WTC11 (cell line): ENCODE measurements at regions not wholly inside any gene's neighbourhood (a gene's known extent, or its start where the extent isn't known, plus 50 kb on each side); places are given as distances from the start of the nearest gene placed in this dataset.

Source experiments
- ATAC-seq: fragments of 200-7000 bp; cut with Tn5 transposase; 2 replicates; pipeline ENCODE4 v1.10.0; 2021; ENCODE audit warnings: mild to moderate bottlenecking, moderate library complexity
- CTCF ChIA-PET: fragments of 300-600 bp; sonication (Branson Sonifier 250); formaldehyde crosslinking; loops from one replicate; lab custom pipeline; 2021; ENCODE audit warnings: antibody characterized with exemption; lab: Charles Lee
- POLR2A ChIA-PET: fragments of 350-600 bp; sonication (Branson Sonifier 250); formaldehyde crosslinking; loops from one replicate; lab custom pipeline; 2021; ENCODE audit warnings: antibody characterized with exemption; lab: Charles Lee
- DNase-seq: peaks from one replicate; pipeline ENCODE4 v3.0.0; 2021; ENCODE audit warnings: low spot score
- H3K27ac Mint-ChIP-seq: 2 replicates; pipeline ENCODE4 v1.8.0; 2021; ENCODE audit warnings: mixed read lengths
- H3K27me3 Mint-ChIP-seq: 2 replicates; pipeline ENCODE4 v1.8.0; 2021; ENCODE audit warnings: low read depth, mild to moderate bottlenecking, moderate library complexity, mixed read lengths
- H3K36me3 Mint-ChIP-seq: 2 replicates; pipeline ENCODE4 v1.8.0; 2021; ENCODE audit warnings: mixed read lengths
- H3K4me1 Mint-ChIP-seq: 2 replicates; pipeline ENCODE4 v1.8.0; 2022; ENCODE audit warnings: mixed read lengths
- H3K4me3 Mint-ChIP-seq: 2 replicates; pipeline ENCODE4 v1.8.0; 2021; ENCODE audit warnings: mild to moderate bottlenecking, moderate library complexity, mixed read lengths
- H3K9me3 Mint-ChIP-seq: 2 replicates; pipeline ENCODE4 v1.8.0; 2021; ENCODE audit warnings: mixed read lengths
- ATF1 ChIP-seq: sonication (generic); formaldehyde crosslinking; IDR thresholded peaks from 2 replicates; pipeline ENCODE4 v1.8.1; 2023; ENCODE audit warnings: mild to moderate bottlenecking, moderate library complexity, missing genetic modification reagents
- CREB1 ChIP-seq: sonication (generic); formaldehyde crosslinking; IDR thresholded peaks from 2 replicates; pipeline ENCODE4 v1.8.0; 2023; ENCODE audit warnings: mild to moderate bottlenecking, missing genetic modification reagents
- ESRRA ChIP-seq: sonication (generic); formaldehyde crosslinking; IDR thresholded peaks from 2 replicates; pipeline ENCODE4 v1.8.1; 2022; ENCODE audit warnings: mild to moderate bottlenecking, missing genetic modification reagents, borderline replicate concordance
- ETV6 ChIP-seq: sonication (generic); formaldehyde crosslinking; IDR thresholded peaks from 2 replicates; pipeline ENCODE4 v1.8.1; 2022; ENCODE audit warnings: mild to moderate bottlenecking, missing genetic modification reagents
- MXD4 ChIP-seq: fragments of 250-450 bp; sonication (Bioruptor Pico); IDR thresholded peaks from 2 replicates; pipeline ENCODE4 v1.8.0; 2021; ENCODE audit warnings: mild to moderate bottlenecking, moderate library complexity, borderline replicate concordance
- NFATC4 ChIP-seq: fragments of 250-450 bp; sonication (Bioruptor Pico); IDR thresholded peaks from 2 replicates; pipeline ENCODE4 v1.9.0; 2021; ENCODE audit warnings: mild to moderate bottlenecking
- NR2C2 ChIP-seq: sonication (generic); formaldehyde crosslinking; IDR thresholded peaks from 2 replicates; pipeline ENCODE4 v1.8.0; 2022; ENCODE audit warnings: mild to moderate bottlenecking, missing genetic modification reagents
- OVOL2 ChIP-seq: fragments of 250-450 bp; sonication (Bioruptor Pico); IDR thresholded peaks from 2 replicates; pipeline ENCODE4 v1.9.0; 2021; ENCODE audit warnings: mild to moderate bottlenecking, borderline replicate concordance
- PRRX2 ChIP-seq: fragments of 250-450 bp; sonication (Bioruptor Pico); IDR thresholded peaks from 2 replicates; pipeline ENCODE4 v1.8.0; 2021; ENCODE audit warnings: mild to moderate bottlenecking
- RORB ChIP-seq: fragments of 250-450 bp; sonication (Bioruptor Pico); IDR thresholded peaks from 2 replicates; pipeline ENCODE4 v1.9.0; 2021; ENCODE audit warnings: mild to moderate bottlenecking
- TCF7 ChIP-seq: sonication (generic); formaldehyde crosslinking; IDR thresholded peaks from 2 replicates; pipeline ENCODE4 v1.8.0; 2022; ENCODE audit warnings: mild to moderate bottlenecking, low read depth, missing genetic modification reagents, moderate library complexity
- ZBTB21 ChIP-seq: sonication (generic); formaldehyde crosslinking; IDR thresholded peaks from 2 replicates; pipeline ENCODE4 v1.8.1; 2023; ENCODE audit warnings: mild to moderate bottlenecking, missing genetic modification reagents, borderline replicate concordance
- ZNF121 ChIP-seq: sonication (generic); formaldehyde crosslinking; IDR thresholded peaks from 2 replicates; pipeline ENCODE4 v1.8.0; 2023; ENCODE audit warnings: missing genetic modification reagents
- ZNF219 ChIP-seq: sonication (generic); formaldehyde crosslinking; IDR thresholded peaks from 2 replicates; pipeline ENCODE4 v1.8.0; 2023; ENCODE audit warnings: missing genetic modification reagents, mild to moderate bottlenecking, borderline replicate concordance
- ZNF232 ChIP-seq: sonication (generic); formaldehyde crosslinking; IDR thresholded peaks from 2 replicates; pipeline ENCODE4 v1.8.0; 2022; ENCODE audit warnings: mild to moderate bottlenecking, missing genetic modification reagents
- TF ChIP-seq, protein P1 (sequence below): sonication (generic); formaldehyde crosslinking; IDR thresholded peaks from 2 replicates; pipeline ENCODE4 v1.8.1; 2023; ENCODE audit warnings: mild to moderate bottlenecking, moderate library complexity, missing genetic modification reagents
- TF ChIP-seq, protein P2 (sequence below): fragments of 250-450 bp; sonication (Bioruptor Pico); IDR thresholded peaks from 2 replicates; pipeline ENCODE4 v1.8.0; 2021; ENCODE audit warnings: mild to moderate bottlenecking
- TF ChIP-seq, protein P3 (sequence below): fragments of 250-450 bp; sonication (Bioruptor Pico); conservative IDR thresholded peaks from 2 replicates; pipeline ENCODE4 v1.9.0; 2021; ENCODE audit warnings: mild to moderate bottlenecking
- TF ChIP-seq, protein P4 (sequence below): sonication (generic); formaldehyde crosslinking; IDR thresholded peaks from 2 replicates; pipeline ENCODE4 v1.8.0; 2022; ENCODE audit warnings: mild to moderate bottlenecking, missing genetic modification reagents
- TF ChIP-seq, protein P5 (sequence below): sonication (generic); formaldehyde crosslinking; IDR thresholded peaks from 2 replicates; pipeline ENCODE4 v1.8.1; 2022; ENCODE audit warnings: mild to moderate bottlenecking, moderate library complexity, missing genetic modification reagents
- TF ChIP-seq, protein P6 (sequence below): sonication (generic); formaldehyde crosslinking; IDR thresholded peaks from 2 replicates; pipeline ENCODE4 v1.8.0; 2022; ENCODE audit warnings: mild to moderate bottlenecking, missing genetic modification reagents
- TF ChIP-seq, protein P7 (sequence below): sonication (generic); formaldehyde crosslinking; IDR thresholded peaks from 2 replicates; pipeline ENCODE4 v1.8.1; 2022; ENCODE audit warnings: missing genetic modification reagents, borderline replicate concordance
- TF ChIP-seq, protein P8 (sequence below): sonication (generic); formaldehyde crosslinking; IDR thresholded peaks from 2 replicates; pipeline ENCODE4 v1.8.1; 2022; ENCODE audit warnings: low read depth, missing genetic modification reagents, borderline replicate concordance

- ATAC-seq, result no peak
- Mint-ChIP-seq H3K4me3 (no peak overlapping the region), H3K4me1 (peaks cover 3% of the 10 kb centered on the region; the same call in 1 of the 2 replicates), H3K27ac (no peak overlapping the region), H3K9me3 (no peaks in the 10 kb centered on the region), H3K27me3 (no peaks in the 10 kb centered on the region), H3K36me3 (no peaks in the 10 kb centered on the region)
- ChIA-PET POLR2A (no interaction called here), CTCF (no interaction called here)
- no peak for DNase-seq
- no peak for TF ChIP-seq ZNF232 (CRISPR knock-in tag)
- TF ChIP-seq, protein P1, sequence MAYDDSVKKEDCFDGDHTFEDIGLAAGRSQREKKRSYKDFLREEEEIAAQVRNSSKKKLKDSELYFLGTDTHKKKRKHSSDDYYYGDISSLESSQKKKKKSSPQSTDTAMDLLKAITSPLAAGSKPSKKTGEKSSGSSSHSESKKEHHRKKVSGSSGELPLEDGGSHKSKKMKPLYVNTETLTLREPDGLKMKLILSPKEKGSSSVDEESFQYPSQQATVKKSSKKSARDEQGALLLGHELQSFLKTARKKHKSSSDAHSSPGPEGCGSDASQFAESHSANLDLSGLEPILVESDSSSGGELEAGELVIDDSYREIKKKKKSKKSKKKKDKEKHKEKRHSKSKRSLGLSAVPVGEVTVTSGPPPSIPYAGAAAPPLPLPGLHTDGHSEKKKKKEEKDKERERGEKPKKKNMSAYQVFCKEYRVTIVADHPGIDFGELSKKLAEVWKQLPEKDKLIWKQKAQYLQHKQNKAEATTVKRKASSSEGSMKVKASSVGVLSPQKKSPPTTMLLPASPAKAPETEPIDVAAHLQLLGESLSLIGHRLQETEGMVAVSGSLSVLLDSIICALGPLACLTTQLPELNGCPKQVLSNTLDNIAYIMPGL, result no peak
- TF ChIP-seq, protein P2, sequence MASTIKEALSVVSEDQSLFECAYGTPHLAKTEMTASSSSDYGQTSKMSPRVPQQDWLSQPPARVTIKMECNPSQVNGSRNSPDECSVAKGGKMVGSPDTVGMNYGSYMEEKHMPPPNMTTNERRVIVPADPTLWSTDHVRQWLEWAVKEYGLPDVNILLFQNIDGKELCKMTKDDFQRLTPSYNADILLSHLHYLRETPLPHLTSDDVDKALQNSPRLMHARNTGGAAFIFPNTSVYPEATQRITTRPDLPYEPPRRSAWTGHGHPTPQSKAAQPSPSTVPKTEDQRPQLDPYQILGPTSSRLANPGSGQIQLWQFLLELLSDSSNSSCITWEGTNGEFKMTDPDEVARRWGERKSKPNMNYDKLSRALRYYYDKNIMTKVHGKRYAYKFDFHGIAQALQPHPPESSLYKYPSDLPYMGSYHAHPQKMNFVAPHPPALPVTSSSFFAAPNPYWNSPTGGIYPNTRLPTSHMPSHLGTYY (CRISPR knock-in tag), result no peak
- no peak for TF ChIP-seq ESRRA
- TF ChIP-seq RORB (CRISPR knock-in tag), result no peak
- TF ChIP-seq NR2C2 (CRISPR knock-in tag), result no peak
- TF ChIP-seq ZNF121 (CRISPR knock-in tag), result no peak
- TF ChIP-seq PRRX2 (CRISPR knock-in tag), result no peak
- TF ChIP-seq, protein P3, sequence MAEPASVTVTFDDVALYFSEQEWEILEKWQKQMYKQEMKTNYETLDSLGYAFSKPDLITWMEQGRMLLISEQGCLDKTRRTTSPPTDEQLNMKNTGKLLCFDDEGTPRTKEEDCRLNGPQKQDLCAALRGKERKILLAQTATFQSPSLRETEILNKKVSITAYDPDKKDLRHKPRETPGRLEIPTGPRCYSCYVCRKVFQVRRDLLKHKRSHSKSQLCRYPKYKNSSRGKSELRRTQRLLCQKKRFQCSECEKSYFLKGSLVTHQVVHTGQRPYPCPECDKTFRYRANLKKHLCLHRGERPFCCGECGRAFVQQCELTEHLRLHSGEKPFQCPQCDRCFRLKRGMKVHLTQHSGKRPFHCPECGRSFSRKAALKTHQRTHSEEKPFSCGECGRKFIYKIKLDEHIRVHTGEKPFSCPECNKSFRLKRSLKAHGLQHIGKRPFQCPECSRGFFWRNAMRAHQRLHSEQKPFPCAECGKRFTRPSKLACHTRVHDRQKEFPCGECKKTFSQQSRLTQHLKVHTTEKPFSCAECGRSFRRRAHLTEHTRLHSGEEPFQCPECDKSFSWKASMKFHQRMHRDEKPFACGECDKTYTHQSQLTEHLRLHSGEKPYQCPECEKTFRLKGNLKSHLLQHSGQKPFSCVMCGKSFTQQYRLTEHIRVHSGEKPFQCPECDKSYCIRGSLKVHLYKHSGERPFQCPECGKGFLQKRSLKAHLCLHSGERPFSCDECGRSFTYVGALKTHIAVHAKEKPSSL (CRISPR knock-in tag), result no peak
- TF ChIP-seq ZNF219 (CRISPR knock-in tag), result no peak
- TF ChIP-seq TCF7, result no peak
- TF ChIP-seq, protein P4, sequence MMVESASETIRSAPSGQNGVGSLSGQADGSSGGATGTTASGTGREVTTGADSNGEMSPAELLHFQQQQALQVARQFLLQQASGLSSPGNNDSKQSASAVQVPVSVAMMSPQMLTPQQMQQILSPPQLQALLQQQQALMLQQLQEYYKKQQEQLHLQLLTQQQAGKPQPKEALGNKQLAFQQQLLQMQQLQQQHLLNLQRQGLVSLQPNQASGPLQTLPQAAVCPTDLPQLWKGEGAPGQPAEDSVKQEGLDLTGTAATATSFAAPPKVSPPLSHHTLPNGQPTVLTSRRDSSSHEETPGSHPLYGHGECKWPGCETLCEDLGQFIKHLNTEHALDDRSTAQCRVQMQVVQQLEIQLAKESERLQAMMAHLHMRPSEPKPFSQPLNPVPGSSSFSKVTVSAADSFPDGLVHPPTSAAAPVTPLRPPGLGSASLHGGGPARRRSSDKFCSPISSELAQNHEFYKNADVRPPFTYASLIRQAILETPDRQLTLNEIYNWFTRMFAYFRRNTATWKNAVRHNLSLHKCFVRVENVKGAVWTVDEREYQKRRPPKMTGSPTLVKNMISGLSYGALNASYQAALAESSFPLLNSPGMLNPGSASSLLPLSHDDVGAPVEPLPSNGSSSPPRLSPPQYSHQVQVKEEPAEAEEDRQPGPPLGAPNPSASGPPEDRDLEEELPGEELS (CRISPR knock-in tag), result no peak
Observed at GRCh38 chr11:24086921-24087320, 409.9 kb upstream of the LUZP2 start.

- POLR2A ChIA-PET, result no interaction called here
- no peak overlapping the region for H3K4me3 Mint-ChIP-seq
- H3K4me1 Mint-ChIP-seq, result peaks cover 3% of the 10 kb centered on the region; the same call in 1 of the 2 replicates
- ATAC-seq (no peak), DNase-seq (no peak)
- no peaks in the 10 kb centered on the region for H3K27me3 Mint-ChIP-seq
- CTCF ChIA-PET, result no interaction called here
- no peak overlapping the region for H3K27ac Mint-ChIP-seq
- H3K36me3 Mint-ChIP-seq, result no peaks in the 10 kb centered on the region
- H3K9me3 Mint-ChIP-seq, result no peaks in the 10 kb centered on the region; the same call in 1 of the 2 replicates
- TF ChIP-seq, protein P5, sequence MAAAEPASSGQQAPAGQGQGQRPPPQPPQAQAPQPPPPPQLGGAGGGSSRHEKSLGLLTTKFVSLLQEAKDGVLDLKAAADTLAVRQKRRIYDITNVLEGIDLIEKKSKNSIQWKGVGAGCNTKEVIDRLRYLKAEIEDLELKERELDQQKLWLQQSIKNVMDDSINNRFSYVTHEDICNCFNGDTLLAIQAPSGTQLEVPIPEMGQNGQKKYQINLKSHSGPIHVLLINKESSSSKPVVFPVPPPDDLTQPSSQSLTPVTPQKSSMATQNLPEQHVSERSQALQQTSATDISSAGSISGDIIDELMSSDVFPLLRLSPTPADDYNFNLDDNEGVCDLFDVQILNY (CRISPR knock-in tag), result no peak
- TF ChIP-seq, protein P6, sequence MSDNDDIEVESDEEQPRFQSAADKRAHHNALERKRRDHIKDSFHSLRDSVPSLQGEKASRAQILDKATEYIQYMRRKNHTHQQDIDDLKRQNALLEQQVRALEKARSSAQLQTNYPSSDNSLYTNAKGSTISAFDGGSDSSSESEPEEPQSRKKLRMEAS (CRISPR knock-in tag), result no peak
- TF ChIP-seq ATF1, result no peak
- no peak for TF ChIP-seq ETV6
- TF ChIP-seq, protein P7, sequence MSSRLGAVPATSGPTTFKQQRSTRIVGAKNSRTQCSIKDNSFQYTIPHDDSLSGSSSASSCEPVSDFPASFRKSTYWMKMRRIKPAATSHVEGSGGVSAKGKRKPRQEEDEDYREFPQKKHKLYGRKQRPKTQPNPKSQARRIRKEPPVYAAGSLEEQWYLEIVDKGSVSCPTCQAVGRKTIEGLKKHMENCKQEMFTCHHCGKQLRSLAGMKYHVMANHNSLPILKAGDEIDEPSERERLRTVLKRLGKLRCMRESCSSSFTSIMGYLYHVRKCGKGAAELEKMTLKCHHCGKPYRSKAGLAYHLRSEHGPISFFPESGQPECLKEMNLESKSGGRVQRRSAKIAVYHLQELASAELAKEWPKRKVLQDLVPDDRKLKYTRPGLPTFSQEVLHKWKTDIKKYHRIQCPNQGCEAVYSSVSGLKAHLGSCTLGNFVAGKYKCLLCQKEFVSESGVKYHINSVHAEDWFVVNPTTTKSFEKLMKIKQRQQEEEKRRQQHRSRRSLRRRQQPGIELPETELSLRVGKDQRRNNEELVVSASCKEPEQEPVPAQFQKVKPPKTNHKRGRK (CRISPR knock-in tag), result no peak
- TF ChIP-seq, protein P8, sequence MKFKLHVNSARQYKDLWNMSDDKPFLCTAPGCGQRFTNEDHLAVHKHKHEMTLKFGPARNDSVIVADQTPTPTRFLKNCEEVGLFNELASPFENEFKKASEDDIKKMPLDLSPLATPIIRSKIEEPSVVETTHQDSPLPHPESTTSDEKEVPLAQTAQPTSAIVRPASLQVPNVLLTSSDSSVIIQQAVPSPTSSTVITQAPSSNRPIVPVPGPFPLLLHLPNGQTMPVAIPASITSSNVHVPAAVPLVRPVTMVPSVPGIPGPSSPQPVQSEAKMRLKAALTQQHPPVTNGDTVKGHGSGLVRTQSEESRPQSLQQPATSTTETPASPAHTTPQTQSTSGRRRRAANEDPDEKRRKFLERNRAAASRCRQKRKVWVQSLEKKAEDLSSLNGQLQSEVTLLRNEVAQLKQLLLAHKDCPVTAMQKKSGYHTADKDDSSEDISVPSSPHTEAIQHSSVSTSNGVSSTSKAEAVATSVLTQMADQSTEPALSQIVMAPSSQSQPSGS (CRISPR knock-in tag), result no peak
- TF ChIP-seq MXD4 (CRISPR knock-in tag), result no peak
- TF ChIP-seq ZBTB21 (CRISPR knock-in tag), result no peak
- no peak for TF ChIP-seq OVOL2
- TF ChIP-seq CREB1, result no peak
- TF ChIP-seq, protein P3 (CRISPR knock-in tag), result no peak
- no peak for TF ChIP-seq NFATC4 (CRISPR knock-in tag)
Observed at GRCh38 chr11:24091594-24091993, 405.3 kb upstream of the LUZP2 start.
